ENCODE measurements at regions not wholly inside any gene's neighbourhood (a gene's known extent, or its start where the extent isn't known, plus 50 kb on each side); places are given as distances from the start of the nearest gene placed in this dataset.
"Not testable (repeated sequence)": the region's sequence is repeated elsewhere in the genome, so short reads cannot be mapped to it uniquely, and the experiment has no call there.

DNA sequence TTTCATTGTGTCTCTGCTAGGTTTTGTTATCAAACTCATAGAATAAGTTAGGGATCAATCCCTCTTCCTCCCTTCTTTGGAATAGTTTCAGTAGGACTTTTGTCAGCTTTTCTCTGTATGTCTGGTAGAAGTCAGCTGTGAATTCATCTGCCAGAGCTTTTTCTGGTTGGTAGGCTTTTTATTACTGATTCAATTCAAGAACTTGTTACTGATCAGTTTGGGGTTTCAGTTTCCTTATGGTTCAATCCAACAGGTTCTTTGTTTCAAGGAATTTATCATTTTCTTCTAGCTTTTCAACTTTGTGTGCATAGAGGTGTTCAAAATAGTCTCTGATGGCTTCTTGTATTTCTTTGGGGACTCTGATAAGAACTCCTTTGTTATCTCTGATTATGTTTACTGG, 221.7 kb downstream of the FGF10 start:
- Histone ChIP-seq H3K27me3 (no peaks in the 10 kb centered on the region), H3K9me3 (peaks cover 0 to 18% (median 0%) of the 10 kb centered on the region in 4 donors), H3K27ac (no peak overlapping the region), H3K4me3 (no peak overlapping the region), H3K4me1 (no peaks in the 10 kb centered on the region), H3K36me3 (no peaks in the 10 kb centered on the region)
- TF ChIP-seq POLR2AphosphoS5 (IDR thresholded peaks at IDR 0.05) = no peak
- TF ChIP-seq EP300 (IDR thresholded peaks at IDR 0.05) = no peak
- TF ChIP-seq CTCF (IDR thresholded peaks at IDR 0.05) = no peak
- no peak for TF ChIP-seq POLR2A (IDR thresholded peaks at IDR 0.05)
- DNase-seq = no peak
- intact Hi-C loops (cut with DNase I; ENCODE audit: low total_unique reads) = no loop called here

DNA sequence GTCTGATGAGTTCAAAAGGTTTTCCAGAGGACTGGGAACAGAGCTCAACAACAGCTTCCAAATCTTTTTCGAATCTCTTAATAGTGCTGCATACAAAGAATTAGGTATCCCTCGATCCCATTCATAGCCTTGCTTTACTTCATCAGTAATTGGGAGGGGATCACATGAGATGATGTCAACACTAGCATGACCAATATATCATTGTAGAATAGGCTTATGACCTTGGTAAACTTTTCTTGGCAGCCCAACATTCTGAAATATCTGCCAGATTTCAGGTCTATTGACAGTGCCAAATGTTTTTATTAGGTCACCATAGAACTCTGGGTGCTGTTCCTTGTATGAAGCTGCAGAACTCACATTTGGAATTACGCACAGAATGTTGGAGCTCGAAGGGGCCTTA, 228.9 kb downstream of the FGF10 start:
- H3K4me1 ChIP-seq = no peaks in the 10 kb centered on the region
- WGBS, 5 donors = 61 to 78% (median 71%) methylated on average over 4 of the region's 4 CpGs
- DNase-seq = peak in 1 of 2 donors; percentile 6
- H3K36me3 ChIP-seq = no peaks in the 10 kb centered on the region
- H3K4me3 ChIP-seq = no peak overlapping the region
- peaks cover 0 to 39% (median 28%) of the 10 kb centered on the region in 4 donors for H3K9me3 ChIP-seq
- H3K27ac ChIP-seq = no peak overlapping the region
- TF ChIP-seq POLR2A (IDR thresholded peaks at IDR 0.05) = no peak
- no peak for TF ChIP-seq CTCF (IDR thresholded peaks at IDR 0.05)
- TF ChIP-seq EP300 (IDR thresholded peaks at IDR 0.05) = no peak
- no peak for TF ChIP-seq POLR2AphosphoS5 (IDR thresholded peaks at IDR 0.05)
- intact Hi-C loops (cut with DNase I; ENCODE audit: low total_unique reads) = no loop called here
- H3K27me3 ChIP-seq = no peaks in the 10 kb centered on the region

- intact Hi-C loops (cut with DNase I; ENCODE audit: low total_unique reads) = no loop called here
- no peaks in the 10 kb centered on the region for H3K4me1 ChIP-seq
- no peak overlapping the region for H3K27ac ChIP-seq
- H3K9me3 ChIP-seq = peaks cover under 1 to 16% (median 7%) of the 10 kb centered on the region in 4 donors
- H3K36me3 ChIP-seq = no peaks in the 10 kb centered on the region
- no peaks in the 10 kb centered on the region for H3K27me3 ChIP-seq
- TF ChIP-seq POLR2AphosphoS5 (IDR thresholded peaks at IDR 0.05) = no peak
- no peak overlapping the region for H3K4me3 ChIP-seq
- DNase-seq = no peak
- 87 to 94% (median 91%) methylated on average over 5 of the region's 5 CpGs for WGBS, 5 donors
Observed at GRCh38 chr5:44150075-44150723, 239.0 kb downstream of the FGF10 start.

GRCh38 chr5:44117947-44118346, 271.3 kb downstream of the FGF10 start:
- DNase-seq = peak in 1 of 2 donors; percentile 13
- H3K36me3 ChIP-seq; H3K27me3 ChIP-seq; H3K4me1 ChIP-seq; H3K4me3 ChIP-seq; H3K9me3 ChIP-seq; H3K27ac ChIP-seq; intact Hi-C loops (cut with DNase I; ENCODE audit: low total_unique reads): not testable (repeated sequence)
- 54 to 78% (median 62%) methylated on average over 2 to 3 of the region's 3 CpGs for WGBS, 5 donors

DNA sequence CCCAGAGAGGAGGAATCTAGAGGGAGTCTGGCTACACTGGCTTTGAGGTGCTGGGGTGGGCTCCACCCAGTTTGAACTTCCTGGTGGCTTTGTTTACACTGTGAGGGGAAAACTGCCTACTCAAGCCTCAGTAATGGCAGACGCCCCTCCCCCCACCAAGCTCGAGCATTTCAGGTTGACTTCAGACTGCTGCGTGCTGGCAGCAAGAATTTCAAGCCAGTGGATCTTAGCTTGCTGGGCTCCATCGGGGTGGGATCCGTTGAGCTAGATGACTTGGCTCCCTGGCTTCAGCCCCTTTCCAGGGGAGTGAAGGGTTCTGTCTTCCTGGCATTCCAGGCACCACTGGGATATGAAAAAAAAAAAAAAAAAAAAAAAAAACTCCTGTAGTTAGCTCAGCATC, 281.0 kb downstream of the FGF10 start:
- WGBS, 5 donors = 52 to 57% (median 56%) methylated on average over 5 of the region's 5 CpGs

DNA sequence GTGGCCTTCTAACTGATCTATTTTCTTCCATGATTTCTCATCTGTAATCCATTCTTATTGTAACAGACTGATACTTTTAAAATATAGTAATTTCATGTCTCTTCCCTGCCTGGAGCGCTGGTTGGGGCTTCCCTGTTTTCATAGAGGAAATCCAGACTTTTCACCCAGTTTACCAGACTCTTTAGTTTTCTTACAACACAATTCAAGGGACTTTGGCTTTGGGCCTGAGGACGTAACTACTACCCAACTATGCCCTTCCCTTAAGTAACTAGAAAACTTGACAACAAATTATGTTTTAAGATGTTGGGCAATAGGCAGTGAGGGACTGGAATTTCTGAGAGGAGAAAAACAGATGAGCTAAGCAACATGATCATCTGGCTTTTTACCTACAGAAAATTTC, 289.6 kb downstream of the FGF10 start:
- no peak for TF ChIP-seq EP300 (IDR thresholded peaks at IDR 0.05)
- TF ChIP-seq CTCF (IDR thresholded peaks at IDR 0.05) = no peak
- TF ChIP-seq POLR2AphosphoS5 (IDR thresholded peaks at IDR 0.05) = no peak
- DNase-seq = no peak
- Histone ChIP-seq H3K36me3 (no peaks in the 10 kb centered on the region), H3K4me1 (no peaks in the 10 kb centered on the region), H3K4me3 (no peak overlapping the region), H3K27me3 (no peaks in the 10 kb centered on the region), H3K27ac (no peak overlapping the region), H3K9me3 (peaks cover 0 to 4% (median 0%) of the 10 kb centered on the region in 4 donors)
- intact Hi-C loops (cut with DNase I; ENCODE audit: low total_unique reads) = no loop called here
- WGBS, 5 donors = 75 to 89% (median 87%) methylated on average over 2 of the region's 2 CpGs

More for the DNA sequence above, 281.0 kb downstream of the FGF10 start:
- DNase-seq; H3K27me3 ChIP-seq; H3K4me3 ChIP-seq; H3K4me1 ChIP-seq; intact Hi-C loops (cut with DNase I; ENCODE audit: low total_unique reads); H3K36me3 ChIP-seq; H3K27ac ChIP-seq: not testable (repeated sequence)
- peaks cover 0 to 27% (median 15%) of the 10 kb centered on the region in 4 donors for H3K9me3 ChIP-seq

Measured in stomach (tissue), 8 donors.